Brain pericyte (primary cell): ENCODE measurements at regions not wholly inside any gene's neighbourhood (a gene's known extent, or its start where the extent isn't known, plus 50 kb on each side); places are given as distances from the start of the nearest gene placed in this dataset.

ENCODE experiments used
- DNase-seq: peaks from one replicate; pipeline ENCODE4 v3.0.0-alpha.2; 2012; ENCODE audit warnings: low read depth, low spot score

DNA sequence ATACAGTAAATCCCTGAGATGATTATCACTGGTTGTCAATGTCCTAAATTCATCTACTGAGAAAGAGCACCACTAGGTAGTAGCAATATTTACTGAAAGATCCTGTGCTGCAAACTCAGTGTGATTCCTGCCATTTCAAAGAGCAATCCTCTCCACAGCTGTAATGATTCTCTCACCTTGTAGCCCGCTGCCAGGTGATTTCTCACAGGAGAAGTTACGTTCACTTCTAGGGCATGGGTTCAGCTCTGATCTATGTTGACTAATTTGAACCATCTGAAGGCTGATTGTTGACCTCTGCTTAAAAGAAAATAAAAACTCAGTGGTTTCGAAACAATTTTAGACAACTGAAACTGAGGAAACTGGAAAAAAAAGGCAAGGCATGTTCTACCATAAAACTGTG is 197.0 kb downstream of the FAT4 start:
- no peak for DNase-seq

DNA sequence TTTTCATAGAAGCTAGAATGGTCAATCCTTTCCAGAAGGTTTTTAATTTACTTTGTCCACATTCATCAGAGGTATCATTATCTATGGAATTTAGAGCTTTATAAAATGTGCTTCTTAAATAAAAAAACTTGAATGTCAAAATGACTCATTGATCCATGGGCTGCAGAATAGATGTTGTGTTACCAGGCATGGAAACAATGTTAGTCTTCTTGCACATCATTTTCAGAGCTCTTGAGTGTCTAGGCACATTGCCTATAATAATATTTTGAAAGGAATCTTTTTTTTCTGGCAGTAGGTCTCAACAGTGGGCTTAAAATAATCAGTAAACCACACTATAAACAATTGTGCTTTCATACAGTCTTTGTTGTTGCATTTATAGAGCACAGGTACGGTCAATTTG is 200.3 kb downstream of the FAT4 start:
- no peak for DNase-seq

DNA sequence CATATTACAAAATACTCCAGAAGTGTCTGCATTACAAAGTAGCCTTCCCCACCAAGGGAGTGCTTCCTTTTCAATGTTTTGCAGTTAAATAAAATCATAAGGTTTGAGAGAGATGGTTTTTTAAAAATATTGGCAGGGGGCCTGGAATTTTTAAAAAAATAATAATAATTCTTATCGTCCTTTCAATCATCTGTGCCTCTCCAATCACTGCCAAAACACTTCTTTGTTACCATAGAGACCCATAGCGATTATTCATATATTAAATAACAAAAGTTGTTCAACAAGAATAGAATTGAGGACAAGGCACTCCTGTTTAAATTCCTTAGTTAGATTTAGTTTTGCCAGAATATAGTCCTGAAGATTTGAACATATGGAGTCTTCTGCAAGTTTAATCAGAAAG is 203.1 kb downstream of the FAT4 start:
- DNase-seq, result no peak

DNA sequence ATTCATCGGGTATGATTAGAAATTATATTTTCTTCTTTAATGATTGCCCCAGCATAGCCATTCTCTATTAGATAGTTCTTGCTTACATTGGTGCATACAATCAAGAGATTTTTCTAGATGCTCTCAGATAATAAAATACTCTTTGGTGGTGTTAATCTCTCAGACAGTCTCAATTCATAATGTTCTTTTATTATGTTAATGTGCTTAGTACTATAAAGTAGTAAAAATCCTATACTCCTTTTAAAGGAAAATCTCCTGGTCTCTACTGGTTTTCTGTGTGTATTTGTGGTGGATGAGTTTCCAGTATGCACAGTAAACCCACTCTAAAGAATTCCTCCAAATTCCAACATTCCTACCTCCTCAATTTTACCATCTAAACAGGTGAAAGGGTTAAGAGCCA is 203.5 kb downstream of the FAT4 start:
- DNase-seq, result no peak

DNA sequence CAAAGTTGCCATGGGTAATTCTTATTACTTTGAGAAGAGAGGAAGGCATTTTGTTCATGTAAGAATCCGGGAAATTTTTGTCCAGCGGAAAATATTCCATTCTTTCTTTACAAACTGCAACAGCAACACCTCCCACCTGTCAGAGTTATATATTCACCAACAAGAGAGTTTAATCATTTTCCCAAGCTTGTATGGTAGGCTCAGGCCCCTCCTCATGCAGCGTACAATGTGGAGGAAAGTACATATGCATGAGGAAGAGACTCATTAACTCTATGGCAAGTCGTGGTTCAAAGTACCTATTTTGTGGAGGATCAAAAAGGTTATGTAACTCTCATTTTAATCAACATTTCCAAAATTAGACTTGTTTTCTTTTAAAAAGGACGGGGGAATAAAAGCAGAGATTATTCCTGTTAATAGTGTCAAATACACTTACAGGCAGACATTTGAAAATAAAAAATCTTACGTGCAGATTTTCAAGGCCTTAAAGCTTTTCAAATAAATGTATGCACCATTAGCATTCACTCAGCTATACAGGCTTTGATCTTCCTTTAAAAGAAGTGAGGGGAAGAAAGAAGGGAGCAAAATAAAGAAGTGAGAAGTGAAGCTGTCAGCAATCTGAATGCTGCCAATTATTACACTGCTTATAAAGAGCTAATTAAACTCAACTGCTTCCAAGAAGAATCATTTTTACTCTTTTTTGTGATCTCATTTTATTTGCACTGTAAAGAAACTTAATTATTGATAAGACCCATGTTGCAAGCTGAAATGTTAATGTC is 204.8 kb downstream of the FAT4 start:
- no peak for DNase-seq

DNA sequence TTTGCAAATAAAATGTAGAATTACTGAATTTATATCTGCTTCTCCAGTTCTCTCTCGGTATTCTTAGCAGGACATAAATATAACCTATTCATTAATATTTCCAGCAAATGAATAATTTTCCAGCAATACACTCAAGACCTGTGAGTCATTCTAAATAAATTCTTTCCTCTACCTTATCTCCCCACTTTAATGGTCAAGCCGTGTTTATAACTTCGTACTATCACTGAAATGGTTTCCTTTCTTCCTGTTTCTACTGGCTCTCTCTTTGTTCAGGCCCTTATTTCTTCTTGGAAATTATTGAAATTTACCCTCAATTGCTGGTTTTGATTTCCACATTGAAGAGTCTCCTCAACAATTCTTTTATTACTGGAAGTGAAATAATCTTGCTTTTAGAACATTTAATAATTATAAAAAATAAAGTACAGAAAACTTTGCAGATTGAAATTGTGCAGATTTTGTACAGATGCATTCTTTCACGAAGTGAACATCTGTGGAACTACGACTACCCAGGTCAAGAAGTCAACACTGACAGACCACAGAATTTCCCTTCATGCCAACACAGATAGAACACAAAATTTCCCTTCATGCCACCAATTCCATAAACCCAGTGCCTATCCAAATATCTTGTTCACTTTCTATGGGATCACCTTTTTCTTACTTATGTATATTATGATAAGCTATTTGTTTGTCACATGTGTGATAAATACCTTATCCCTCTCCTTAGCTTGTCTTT is 205.7 kb downstream of the FAT4 start:
- DNase-seq, result no peak

DNA sequence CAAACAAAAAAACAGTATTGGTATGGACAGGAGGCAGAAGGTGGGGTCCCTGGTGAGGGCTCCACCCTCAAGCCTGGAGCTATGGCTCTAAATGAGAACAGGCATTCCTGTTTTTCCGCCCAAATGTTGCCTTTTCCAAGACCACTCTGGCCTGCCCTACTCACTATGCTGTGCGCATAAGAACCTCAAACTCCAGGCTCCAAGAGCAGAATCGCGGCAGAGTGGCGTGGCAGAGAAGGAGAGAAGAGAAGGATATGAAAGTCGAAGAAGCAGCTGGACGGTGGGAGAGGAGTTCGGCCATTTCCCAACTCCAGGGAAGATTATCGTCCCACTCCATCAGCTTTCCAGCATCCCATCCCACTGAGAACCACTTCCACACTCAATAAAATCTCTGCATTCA is 207.8 kb downstream of the FAT4 start:
- no peak for DNase-seq

DNA sequence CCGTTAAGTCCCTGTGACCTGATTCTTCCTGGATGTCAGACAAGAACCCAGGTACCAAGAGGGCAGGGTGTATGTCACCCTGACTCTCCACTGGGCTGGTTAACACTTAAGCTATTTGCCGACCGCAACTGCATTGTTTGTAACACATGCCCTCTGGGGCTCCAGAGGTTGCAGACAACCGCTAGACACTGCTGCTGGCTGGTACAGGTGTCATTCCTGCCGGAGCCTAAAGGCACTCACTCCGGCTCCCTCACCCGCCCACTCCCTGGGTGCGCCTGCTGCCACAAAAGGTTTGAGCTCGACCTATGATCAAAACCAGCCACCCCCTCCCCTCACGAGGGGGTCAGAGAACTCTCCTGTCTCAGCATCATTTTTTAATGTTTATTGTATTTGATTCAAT is 208.2 kb downstream of the FAT4 start:
- DNase-seq, result no peak

DNA sequence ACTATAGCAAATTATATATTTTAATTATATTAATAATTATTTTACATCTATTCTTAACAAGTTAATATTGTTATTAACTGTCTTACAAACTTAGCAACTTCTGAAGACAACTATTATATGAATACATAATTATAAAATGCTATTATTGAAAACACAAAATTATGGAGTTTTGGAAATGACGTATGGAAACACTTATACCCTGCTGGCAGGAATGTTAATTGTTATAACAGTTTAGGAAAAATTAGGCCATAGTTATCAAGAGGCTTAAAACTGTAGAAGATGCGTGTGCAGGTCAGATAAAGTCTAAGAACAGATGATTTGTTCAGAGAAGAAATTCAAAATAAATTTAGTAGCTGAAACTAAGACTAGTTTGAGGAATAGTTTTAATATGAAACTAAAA is 211.7 kb downstream of the FAT4 start:
- no peak for DNase-seq

DNA sequence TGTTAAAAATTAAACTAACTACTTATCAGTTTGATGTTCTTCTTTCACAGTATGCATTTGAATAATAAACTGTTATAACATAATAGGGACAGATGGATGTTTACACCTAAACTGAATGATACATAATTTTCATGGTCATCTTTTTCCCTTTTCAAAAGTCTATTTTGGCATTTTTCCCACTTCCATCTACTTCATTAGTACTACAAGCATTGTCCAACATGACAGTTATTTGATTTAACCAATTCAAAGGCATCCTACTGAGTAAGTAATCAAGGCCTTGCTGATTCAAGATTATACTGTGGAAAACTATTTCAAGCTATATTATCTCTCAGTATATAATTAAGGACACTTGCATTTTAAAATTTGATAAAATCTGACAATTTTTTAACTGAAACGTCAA is 212.9 kb downstream of the FAT4 start:
- no peak for DNase-seq

DNA sequence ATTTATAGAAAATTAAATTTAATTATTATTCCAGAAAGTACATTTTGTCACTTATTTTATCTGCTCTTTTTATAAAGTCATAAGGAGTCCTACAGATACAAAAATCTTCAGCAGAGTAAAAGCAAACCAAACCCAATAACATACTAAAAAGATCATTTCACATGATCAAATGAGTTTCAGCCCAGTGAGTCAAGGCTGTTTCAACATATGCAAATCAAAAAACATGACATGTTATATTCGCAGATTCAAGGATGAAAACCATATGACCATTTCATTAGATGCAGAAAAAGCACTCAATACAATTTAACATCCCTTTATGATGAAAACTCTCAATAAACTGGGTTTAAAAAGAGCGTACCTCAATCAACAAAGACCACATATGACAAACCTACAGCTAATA is 214.3 kb downstream of the FAT4 start:
- no peak for DNase-seq

DNA sequence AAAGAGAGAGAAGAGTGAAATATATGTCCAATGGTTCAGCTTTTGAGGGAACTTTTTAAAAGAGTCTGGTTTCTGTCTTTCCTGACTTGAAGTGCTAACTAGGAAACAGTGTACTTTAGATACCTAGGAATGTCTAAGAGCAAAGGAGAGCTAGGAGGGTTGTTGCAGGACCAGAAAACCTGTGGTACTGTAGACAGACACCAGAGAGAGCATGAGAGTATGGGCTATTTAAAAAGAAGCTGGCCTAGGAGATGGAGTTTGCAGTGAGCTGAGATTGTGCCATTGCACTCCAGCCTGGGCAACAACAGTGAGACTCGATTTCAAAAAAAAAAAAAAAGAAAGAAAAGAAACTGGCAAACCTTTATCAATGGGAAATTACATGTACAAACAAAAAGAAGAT is 223.9 kb downstream of the FAT4 start:
- no peak for DNase-seq

DNA sequence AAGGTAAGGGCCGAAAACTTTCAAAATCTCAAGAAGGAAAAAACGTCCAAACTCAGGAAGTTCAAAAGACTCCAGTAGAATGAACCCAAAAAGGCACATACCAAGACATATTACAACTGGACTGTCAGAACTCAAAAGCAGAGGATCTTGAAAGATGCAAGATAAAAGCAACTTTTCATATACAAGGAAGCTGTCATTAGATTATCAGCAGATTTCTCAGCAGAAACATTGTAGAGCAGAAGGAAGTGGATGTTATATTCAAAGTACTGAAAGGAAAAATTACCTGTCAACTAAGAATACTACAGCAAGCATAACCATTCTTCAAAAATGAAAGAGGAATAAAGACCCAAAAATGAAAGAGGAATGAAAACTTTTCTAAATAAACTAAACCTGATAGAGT is 224.9 kb downstream of the FAT4 start:
- DNase-seq, result no peak

DNA sequence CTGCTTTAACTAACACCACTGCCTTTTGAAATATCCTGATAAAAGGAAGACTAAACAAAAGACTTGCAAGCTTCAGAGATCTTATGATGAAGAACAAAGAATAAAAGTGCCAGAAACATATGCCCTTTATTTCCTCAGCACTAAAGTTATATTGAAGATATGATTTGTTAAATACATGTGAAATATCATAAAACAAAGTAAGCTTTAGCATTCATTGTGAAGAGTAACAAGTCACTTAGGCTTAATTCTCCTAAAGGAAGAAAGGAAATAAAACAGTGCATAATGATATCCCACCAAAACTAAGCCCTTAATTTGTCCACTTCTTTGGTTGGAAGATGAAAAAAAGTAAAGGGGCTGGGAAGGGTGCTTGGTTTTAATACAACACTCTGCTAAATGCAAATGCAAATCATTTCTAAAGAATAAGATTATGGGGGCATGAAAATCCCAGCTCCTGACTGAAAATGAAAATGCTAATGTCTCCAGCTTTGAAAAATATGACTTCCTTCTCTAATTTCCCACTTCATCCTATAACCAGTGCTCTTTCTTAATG is 227.2 kb downstream of the FAT4 start:
- no peak for DNase-seq

DNA sequence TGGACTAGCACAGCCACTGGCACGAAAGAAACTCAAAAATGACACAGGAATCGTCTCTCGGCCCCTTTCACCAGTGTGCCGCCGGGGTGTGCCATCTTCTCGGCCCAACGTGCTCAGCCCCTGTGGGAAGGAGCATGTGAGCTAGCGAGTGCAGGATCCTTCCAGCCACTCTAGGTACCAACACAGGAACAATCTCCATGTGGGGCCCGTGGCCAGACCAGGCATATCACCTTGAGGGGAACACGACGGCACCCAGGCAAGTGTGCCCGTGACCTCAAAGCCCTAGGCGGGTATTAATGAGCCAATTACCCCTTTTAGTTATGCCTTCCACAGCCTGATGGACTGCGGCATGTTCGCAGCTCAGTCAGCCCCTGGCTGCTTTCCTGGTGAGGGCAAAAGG is 231.5 kb downstream of the FAT4 start:
- no peak for DNase-seq

DNA sequence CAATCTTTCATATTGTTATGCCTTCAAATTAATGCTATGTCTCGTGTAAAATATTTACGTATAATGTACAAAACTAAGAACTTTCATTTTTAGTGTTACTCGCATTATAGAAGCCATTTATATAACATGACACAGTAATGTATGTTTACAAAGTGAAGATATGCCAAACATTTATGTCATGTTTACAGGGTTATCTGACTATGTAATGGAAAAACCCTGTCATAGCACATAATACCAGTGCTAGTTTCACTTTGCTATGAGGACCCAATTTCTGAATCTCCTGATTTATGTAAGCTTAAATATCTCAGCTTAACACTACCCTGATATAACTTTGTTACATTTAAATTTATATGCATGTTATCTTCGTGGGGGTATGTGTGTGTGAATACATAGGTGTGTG is 233.1 kb downstream of the FAT4 start:
- no peak for DNase-seq

DNA sequence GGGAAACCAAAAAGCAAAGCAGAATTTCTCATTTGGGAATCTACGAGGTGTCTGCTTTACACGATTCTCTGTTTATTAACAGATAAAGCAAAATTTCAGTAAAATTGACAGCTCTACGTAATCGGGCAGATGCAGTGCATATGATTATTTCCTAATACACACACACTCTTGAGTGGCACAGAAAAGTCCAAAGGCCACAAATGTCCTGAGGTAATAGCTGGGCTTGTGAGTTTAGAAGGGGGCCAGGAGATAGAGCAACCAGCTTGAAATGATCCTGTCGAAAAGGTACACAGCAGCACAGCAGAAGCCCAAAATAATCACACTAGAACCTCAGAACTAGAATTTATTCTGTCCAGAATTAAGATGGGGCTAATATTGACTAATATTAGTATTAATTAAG is 236.0 kb downstream of the FAT4 start:
- DNase-seq, result no peak

DNA sequence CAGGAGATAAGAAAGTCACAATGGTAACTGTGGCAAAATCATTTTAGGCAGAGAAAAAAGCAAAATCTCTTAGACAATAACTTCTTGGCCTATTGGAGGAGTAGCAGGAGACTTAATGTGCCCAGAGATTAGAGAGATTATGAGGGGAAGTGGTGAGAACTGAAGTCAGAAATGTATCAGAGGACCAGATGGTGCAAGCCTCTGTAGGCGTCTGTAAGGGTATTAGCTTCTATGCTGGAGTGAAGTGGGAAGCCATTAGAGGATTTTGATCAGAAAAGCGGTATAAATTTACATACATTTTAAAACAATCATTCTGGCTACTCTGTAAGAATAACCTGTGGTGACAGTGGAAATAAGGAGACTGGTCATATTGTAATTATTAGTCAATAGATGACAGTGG is 236.7 kb downstream of the FAT4 start:
- no peak for DNase-seq

DNA sequence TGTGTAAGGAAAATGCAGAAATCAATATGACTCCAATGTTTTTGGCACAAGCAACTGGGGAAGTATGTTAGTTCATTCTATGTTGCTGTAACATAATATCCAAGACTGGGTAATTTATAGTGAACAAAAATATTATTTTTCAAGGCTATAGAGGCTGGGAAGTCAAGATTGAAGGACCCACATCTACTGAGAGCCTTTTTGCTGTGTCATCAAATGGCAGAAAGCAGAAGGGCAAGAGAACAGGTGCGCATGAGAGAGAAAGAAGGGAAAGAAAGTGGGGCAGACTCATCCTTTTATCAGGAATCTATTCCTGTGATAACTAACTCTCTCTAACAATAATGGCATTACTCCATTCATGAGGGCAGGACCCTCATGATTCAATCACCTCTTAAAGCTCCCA is 237.2 kb downstream of the FAT4 start:
- DNase-seq, result no peak

DNA sequence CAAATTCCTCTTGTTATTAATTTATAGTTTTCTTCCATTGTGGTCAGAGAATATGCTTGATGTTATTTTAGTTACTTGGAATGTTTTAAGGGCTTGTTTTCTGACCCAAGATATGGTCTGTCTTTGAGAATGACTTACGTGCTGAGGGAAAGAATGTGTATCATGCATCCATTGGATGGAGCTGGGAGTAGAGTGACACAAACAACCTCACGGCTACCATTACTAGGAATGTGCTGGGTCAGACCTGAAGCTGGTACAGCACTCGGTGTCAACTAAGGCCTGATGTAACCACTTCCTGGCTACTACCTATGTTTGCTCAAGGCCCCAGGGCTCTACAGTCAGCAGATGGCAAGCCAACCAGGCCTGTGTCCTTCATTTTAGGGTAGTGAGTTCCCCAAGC is 257.8 kb downstream of the FAT4 start:
- no peak for DNase-seq

DNA sequence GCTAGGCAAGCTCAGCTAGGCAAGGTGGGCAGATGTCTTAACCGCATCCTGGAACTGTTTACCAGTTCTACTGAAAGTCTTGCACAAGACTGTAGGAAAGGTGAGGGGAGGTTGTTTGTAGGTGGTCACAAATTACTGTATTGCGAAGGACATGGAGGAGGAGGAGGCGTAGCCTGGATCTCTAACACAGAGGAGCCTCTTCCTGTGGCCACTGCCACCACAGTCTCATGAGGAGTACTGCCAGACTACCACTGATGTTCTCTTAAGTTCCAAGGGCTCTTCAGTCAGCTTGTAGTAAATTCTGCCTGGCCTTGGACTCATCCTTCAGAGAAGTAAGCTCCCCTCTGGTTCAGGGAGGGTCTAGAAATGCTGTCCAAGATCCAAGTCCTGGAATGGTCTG is 258.6 kb downstream of the FAT4 start:
- no peak for DNase-seq

DNA sequence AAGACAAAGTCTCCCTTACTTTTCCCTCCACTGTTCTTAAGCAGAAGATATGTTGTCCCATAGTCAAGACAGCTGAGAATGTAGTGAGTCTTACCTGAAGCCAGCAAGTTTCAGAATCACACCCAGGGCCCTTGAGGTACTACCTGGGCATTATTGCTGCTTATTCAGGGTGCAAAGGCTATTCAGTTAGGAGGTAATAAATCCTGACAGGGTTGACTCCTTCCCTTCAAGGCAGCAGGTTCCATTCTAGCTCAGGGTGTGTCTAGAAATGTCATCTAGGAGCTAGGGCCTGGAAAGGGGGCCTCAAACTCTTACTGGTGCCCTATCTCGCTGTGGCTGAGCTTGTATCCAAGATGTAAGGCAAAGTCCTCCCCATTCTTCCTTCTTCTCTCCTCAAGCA is 259.0 kb downstream of the FAT4 start:
- DNase-seq, result no peak

DNA sequence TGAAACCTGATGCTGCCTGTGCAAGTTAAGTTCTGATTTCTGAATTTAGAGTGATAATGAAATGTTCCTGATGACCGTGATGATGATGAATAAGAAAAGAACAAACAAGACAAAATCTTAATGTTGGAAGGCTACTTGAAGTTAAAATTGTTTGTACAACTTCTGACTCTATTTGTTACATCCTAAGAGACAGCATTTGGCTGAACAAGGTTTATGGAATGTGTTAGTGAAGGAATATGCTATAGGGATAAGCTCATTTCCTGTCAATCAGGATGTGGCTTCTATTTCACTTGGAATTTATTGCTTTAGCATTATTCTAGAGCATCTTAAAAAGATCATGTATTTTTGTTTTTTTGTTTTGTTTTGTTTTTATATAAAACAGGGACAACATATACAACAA is 267.5 kb downstream of the FAT4 start:
- no peak for DNase-seq
